ENCODE measurements at regions not wholly inside any gene's neighbourhood (a gene's known extent, or its start where the extent isn't known, plus 50 kb on each side); places are given as distances from the start of the nearest gene placed in this dataset.
A peak's percentile ranks its signal among the peaks of the same experiment; 100 is the strongest.
"Not testable (repeated sequence)": the region's sequence is repeated elsewhere in the genome, so short reads cannot be mapped to it uniquely, and the experiment has no call there.

GRCh38 chr16:29158785-29159184, 173.9 kb downstream of the LAT start:
- DNase-seq, result no peak

GRCh38 chr16:29158031-29158784, 173.4 kb downstream of the LAT start:
- DNase-seq, result not testable (repeated sequence)

GRCh38 chr16:29157051-29157923, 172.4 kb downstream of the LAT start:
- DNase-seq, result peak; percentile 72

GRCh38 chr16:29156511-29156910, 171.7 kb downstream of the LAT start:
- DNase-seq, result no peak

- DNase-seq, result not testable (repeated sequence)
Measured at GRCh38 chr16:29155866-29156200, 171.0 kb downstream of the LAT start.

GRCh38 chr16:29155131-29155865, 170.4 kb downstream of the LAT start:
- not testable (repeated sequence) for DNase-seq

GRCh38 chr16:29154676-29155121, 169.8 kb downstream of the LAT start:
- DNase-seq, result no peak

- no peak for DNase-seq
Measured at GRCh38 chr16:29154088-29154487, 169.2 kb downstream of the LAT start.

- DNase-seq, result not testable (repeated sequence)
Measured at GRCh38 chr16:29153307-29153706, 168.5 kb downstream of the LAT start.

- not testable (repeated sequence) for DNase-seq
Measured at GRCh38 chr16:29152544-29153031, 167.7 kb downstream of the LAT start.

GRCh38 chr16:29151317-29151716, 166.5 kb downstream of the LAT start:
- DNase-seq, result no peak

- not testable (repeated sequence) for DNase-seq
Measured at GRCh38 chr16:29149912-29150311, 165.1 kb downstream of the LAT start.

GRCh38 chr16:29148867-29149272, 164.0 kb downstream of the LAT start:
- no peak for DNase-seq

- no peak for DNase-seq
Measured at GRCh38 chr16:29148131-29148691, 163.4 kb downstream of the LAT start.

- not testable (repeated sequence) for DNase-seq
Measured at GRCh38 chr16:29147710-29148109, 162.9 kb downstream of the LAT start.

GRCh38 chr16:29146808-29147643, 162.2 kb downstream of the LAT start:
- not testable (repeated sequence) for DNase-seq

GRCh38 chr16:29146266-29146665, 161.4 kb downstream of the LAT start:
- DNase-seq, result no peak

GRCh38 chr16:29145486-29146225, 160.8 kb downstream of the LAT start:
- DNase-seq, result not testable (repeated sequence)

- not testable (repeated sequence) for DNase-seq
Measured at GRCh38 chr16:29145086-29145485, 160.2 kb downstream of the LAT start.

GRCh38 chr16:29144669-29145062, 159.8 kb downstream of the LAT start:
- DNase-seq, result not testable (repeated sequence)
